Effector memory CD4-positive, alpha-beta T cell (primary cell): ENCODE measurements at regions not wholly inside any gene's neighbourhood (a gene's known extent, or its start where the extent isn't known, plus 50 kb on each side); places are given as distances from the start of the nearest gene placed in this dataset.

Source experiments
- DNase-seq, 3 donors: peaks; one replicate each; pipeline ENCODE4 v3.0.0-alpha.2; 2020
- H3K27ac ChIP-seq: 2 replicates; pipeline ENCODE4 v1.7.0; 2013; ENCODE audit warnings: mild to moderate bottlenecking, low read length, moderate library complexity; ENCODE audit not compliant: insufficient read depth, poor library complexity, severe bottlenecking
- H3K27me3 ChIP-seq: replicated peaks from 2 replicates; pipeline ENCODE4 v1.7.0; 2013; ENCODE audit warnings: mild to moderate bottlenecking, low read length; ENCODE audit not compliant: insufficient read depth, control insufficient read depth, poor library complexity, severe bottlenecking
- H3K36me3 ChIP-seq: 2 replicates; pipeline ENCODE4 v1.7.0; 2013; ENCODE audit warnings: mild to moderate bottlenecking, low read length, moderate library complexity; ENCODE audit not compliant: control insufficient read depth, insufficient read depth
- H3K4me1 ChIP-seq: 2 replicates; pipeline ENCODE4 v1.7.0; 2013; ENCODE audit warnings: low read length, mild to moderate bottlenecking; ENCODE audit not compliant: control insufficient read depth, insufficient read depth, poor library complexity, severe bottlenecking
- H3K4me3 ChIP-seq: 2 replicates; pipeline ENCODE4 v1.7.0; 2013; ENCODE audit warnings: low read length, low read depth, mild to moderate bottlenecking; ENCODE audit not compliant: insufficient read depth, poor library complexity, severe bottlenecking
- H3K9me3 ChIP-seq: 2 replicates; pipeline ENCODE4 v1.7.0; 2013; ENCODE audit warnings: mild to moderate bottlenecking, low read length, moderate library complexity; ENCODE audit not compliant: control insufficient read depth

GRCh38 chr17:33401249-33401648 is 108.2 kb upstream of the ASIC2 start:
- Histone ChIP-seq H3K4me3 (no peak overlapping the region), H3K36me3 (no peaks in the 10 kb centered on the region), H3K27me3 (no peaks in the 10 kb centered on the region), H3K9me3 (no peaks in the 10 kb centered on the region), H3K27ac (no peak overlapping the region), H3K4me1 (no peaks in the 10 kb centered on the region)
- DNase-seq = no peak

GRCh38 chr17:33403194-33403593 is 110.1 kb upstream of the ASIC2 start:
- Histone ChIP-seq H3K4me3 (no peak overlapping the region), H3K9me3 (no peaks in the 10 kb centered on the region), H3K27me3 (no peaks in the 10 kb centered on the region), H3K27ac (no peak overlapping the region), H3K4me1 (no peaks in the 10 kb centered on the region), H3K36me3 (no peaks in the 10 kb centered on the region)
- DNase-seq = no peak

GRCh38 chr17:33404070-33404819 is 111.2 kb upstream of the ASIC2 start:
- no peak overlapping the region for H3K27ac ChIP-seq
- no peaks in the 10 kb centered on the region for H3K4me1 ChIP-seq
- H3K9me3 ChIP-seq = no peaks in the 10 kb centered on the region
- no peaks in the 10 kb centered on the region for H3K36me3 ChIP-seq
- H3K27me3 ChIP-seq = no peaks in the 10 kb centered on the region
- no peak overlapping the region for H3K4me3 ChIP-seq
- no peak for DNase-seq

GRCh38 chr17:33416131-33416530 is 123.0 kb upstream of the ASIC2 start:
- Histone ChIP-seq H3K9me3 (no peaks in the 10 kb centered on the region), H3K4me3 (no peak overlapping the region)

GRCh38 chr17:33421933-33422332 is 128.8 kb upstream of the ASIC2 start:
- Histone ChIP-seq H3K9me3 (no peaks in the 10 kb centered on the region), H3K27me3 (no peaks in the 10 kb centered on the region), H3K36me3 (no peaks in the 10 kb centered on the region), H3K4me3 (no peak overlapping the region), H3K4me1 (no peaks in the 10 kb centered on the region), H3K27ac (no peak overlapping the region)
- DNase-seq = no peak

More at GRCh38 chr17:33416131-33416530, 123.0 kb upstream of the ASIC2 start:
- H3K27me3 ChIP-seq = no peaks in the 10 kb centered on the region
- no peaks in the 10 kb centered on the region for H3K36me3 ChIP-seq
- H3K27ac ChIP-seq = no peak overlapping the region
- DNase-seq = no peak
- no peaks in the 10 kb centered on the region for H3K4me1 ChIP-seq

GRCh38 chr17:33433581-33433980 is 140.5 kb upstream of the ASIC2 start:
- DNase-seq = no peak
- Histone ChIP-seq H3K27ac (no peak overlapping the region), H3K36me3 (no peaks in the 10 kb centered on the region), H3K9me3 (no peaks in the 10 kb centered on the region), H3K27me3 (no peaks in the 10 kb centered on the region), H3K4me3 (no peak overlapping the region), H3K4me1 (no peaks in the 10 kb centered on the region)

GRCh38 chr17:33434841-33435240 is 141.7 kb upstream of the ASIC2 start:
- H3K36me3 ChIP-seq = no peaks in the 10 kb centered on the region
- no peaks in the 10 kb centered on the region for H3K4me1 ChIP-seq
- H3K4me3 ChIP-seq = no peak overlapping the region
- H3K27ac ChIP-seq = no peak overlapping the region
- no peak for DNase-seq
- H3K27me3 ChIP-seq = no peaks in the 10 kb centered on the region
- no peaks in the 10 kb centered on the region for H3K9me3 ChIP-seq

GRCh38 chr17:33435721-33436301 is 142.7 kb upstream of the ASIC2 start:
- Histone ChIP-seq H3K27me3 (no peaks in the 10 kb centered on the region), H3K36me3 (no peaks in the 10 kb centered on the region), H3K4me1 (no peaks in the 10 kb centered on the region), H3K4me3 (no peak overlapping the region), H3K27ac (no peak overlapping the region), H3K9me3 (no peaks in the 10 kb centered on the region)
- no peak for DNase-seq

- no peaks in the 10 kb centered on the region for H3K27me3 ChIP-seq
- no peak overlapping the region for H3K27ac ChIP-seq
- H3K9me3 ChIP-seq = no peaks in the 10 kb centered on the region
- no peaks in the 10 kb centered on the region for H3K36me3 ChIP-seq
- no peak overlapping the region for H3K4me3 ChIP-seq
- DNase-seq = no peak
- no peaks in the 10 kb centered on the region for H3K4me1 ChIP-seq
Measured at GRCh38 chr17:33436321-33436720, 143.2 kb upstream of the ASIC2 start.

GRCh38 chr17:33438139-33438538 is 145.0 kb upstream of the ASIC2 start:
- no peak overlapping the region for H3K4me3 ChIP-seq
- H3K36me3 ChIP-seq = no peaks in the 10 kb centered on the region
- no peak for DNase-seq
- no peaks in the 10 kb centered on the region for H3K4me1 ChIP-seq
- no peaks in the 10 kb centered on the region for H3K9me3 ChIP-seq
- no peaks in the 10 kb centered on the region for H3K27me3 ChIP-seq
- H3K27ac ChIP-seq = no peak overlapping the region
